HG02678 (cell line): ENCODE measurements at regions not wholly inside any gene's neighbourhood (a gene's known extent, or its start where the extent isn't known, plus 50 kb on each side); places are given as distances from the start of the nearest gene placed in this dataset.

Experiments
- ATAC-seq: cut with Tn5 transposase; IDR thresholded peaks from one replicate; pipeline ENCODE4 v1.9.1; 2021; ENCODE audit warnings: mild to moderate bottlenecking, moderate library complexity; ENCODE audit not compliant: unreplicated experiment

- ATAC-seq, result no peak
Observed at GRCh38 chr14:86505808-86506207, 975.9 kb downstream of the FLRT2 start.

- ATAC-seq, result no peak
Observed at GRCh38 chr14:86501611-86502010, 971.7 kb downstream of the FLRT2 start.

GRCh38 chr14:86491743-86492142, 961.8 kb downstream of the FLRT2 start:
- ATAC-seq, result no peak

GRCh38 chr14:86481104-86481503, 951.2 kb downstream of the FLRT2 start:
- no peak for ATAC-seq

GRCh38 chr14:86464341-86464740, 934.4 kb downstream of the FLRT2 start:
- no peak for ATAC-seq

- ATAC-seq, result no peak
Observed at GRCh38 chr14:86462193-86462753, 932.3 kb downstream of the FLRT2 start.

- ATAC-seq, result no peak
Observed at GRCh38 chr14:86457481-86458135, 927.7 kb downstream of the FLRT2 start.

- ATAC-seq, result no peak
Observed at GRCh38 chr14:86450085-86450484, 920.1 kb downstream of the FLRT2 start.

- no peak for ATAC-seq
Observed at GRCh38 chr14:86442135-86442534, 912.2 kb downstream of the FLRT2 start.

GRCh38 chr14:86430853-86431252, 900.9 kb downstream of the FLRT2 start:
- ATAC-seq, result no peak

GRCh38 chr14:86423214-86423613, 893.3 kb downstream of the FLRT2 start:
- ATAC-seq, result no peak

- ATAC-seq, result no peak
Observed at GRCh38 chr14:86420131-86420530, 890.2 kb downstream of the FLRT2 start.

GRCh38 chr14:86414146-86414545, 884.2 kb downstream of the FLRT2 start:
- no peak for ATAC-seq

- no peak for ATAC-seq
Observed at GRCh38 chr14:86404989-86405649, 875.2 kb downstream of the FLRT2 start.

GRCh38 chr14:86404425-86404824, 874.5 kb downstream of the FLRT2 start:
- no peak for ATAC-seq

- ATAC-seq, result no peak
Observed at GRCh38 chr14:86402545-86402944, 872.6 kb downstream of the FLRT2 start.

GRCh38 chr14:86391085-86391484, 861.1 kb downstream of the FLRT2 start:
- no peak for ATAC-seq

GRCh38 chr14:86388216-86388615, 858.3 kb downstream of the FLRT2 start:
- ATAC-seq, result no peak

- no peak for ATAC-seq
Observed at GRCh38 chr14:86373886-86374285, 843.9 kb downstream of the FLRT2 start.

GRCh38 chr14:86372402-86372801, 842.5 kb downstream of the FLRT2 start:
- no peak for ATAC-seq

- no peak for ATAC-seq
Observed at GRCh38 chr14:86364634-86365033, 834.7 kb downstream of the FLRT2 start.

- ATAC-seq, result no peak
Observed at GRCh38 chr14:86363576-86363975, 833.6 kb downstream of the FLRT2 start.
